K562 (cell line): ENCODE measurements at regions not wholly inside any gene's neighbourhood (a gene's known extent, or its start where the extent isn't known, plus 50 kb on each side); places are given as distances from the start of the nearest gene placed in this dataset.
A peak's percentile ranks its signal among the peaks of the same experiment; 100 is the strongest.

Source experiments
- ATAC-seq: fragments of 200-7000 bp; cut with Tn5 transposase; 3 replicates; pipeline ENCODE4 v1.9.1; 2020; ENCODE audit warnings: moderate library complexity
- BruUV-seq: library from RNA; stranded (reverse); fragments of 400-500 nt; replicated peaks from 2 replicates; lab custom pipeline; 2021; lab: Mats Ljungman, UMichigan
- CTCF ChIA-PET: fragments of 300-600 bp; formaldehyde crosslinking; extraction: SDS; loops from one replicate; lab custom pipeline; 2021; ENCODE audit warnings: low intra/inter-chr PET ratio; lab: Yijun Ruan, JAX
- POLR2A ChIA-PET: fragments of 300-600, 350-650 bp; sonication (Branson Sonifier 250); formaldehyde crosslinking; extraction: SDS; loops from one replicate; lab custom pipeline; 2021; ENCODE audit warnings: antibody characterized with exemption, inconsistent platforms; lab: Yijun Ruan, JAX
- DNase-seq, 4 experiments: peaks; one replicate each; pipeline versions ENCODE4 v3.0.0 to v3.0.0-alpha.2; 2011 to 2018; ENCODE audit warnings: low spot score in 3 of 4, mixed read lengths in 3 of 4; ENCODE audit errors: extremely low read depth in 1 of 4
- FAIRE-seq: peaks from 2 replicates; lab custom pipeline; 2011; peaks lifted over from hg19 to GRCh38; lab: Jason Lieb, UNC
- H2AFZ ChIP-seq: 2 replicates; pipeline ENCODE4 v1.6.0; 2011; ENCODE audit warnings: low read depth, low read length, control low read depth, inconsistent platforms
- H3K27ac ChIP-seq: fragments of 200-600 bp; 3 replicates; pipeline ENCODE4 v1.8.0; 2011; ENCODE audit warnings: low read depth, mild to moderate bottlenecking, control low read depth, inconsistent platforms, low read length, moderate library complexity, mixed read lengths; ENCODE audit errors: extremely low read depth
- H3K27me3 ChIP-seq, 2 experiments: fragments of 300-600 bp in 1 of 2; 2 replicates in 1 of 2; 3 replicates in 1 of 2; pipeline versions ENCODE4 v1.6.0 to v1.8.0; 2011; ENCODE audit warnings: inconsistent platforms in 2 of 2, low read length in 2 of 2, mild to moderate bottlenecking in 1 of 2, mixed read lengths in 1 of 2, moderate library complexity in 1 of 2; ENCODE audit not compliant: control insufficient read depth in 2 of 2, insufficient read depth in 2 of 2
- H3K36me3 ChIP-seq: fragments of 300-600 bp; 3 replicates; pipeline ENCODE4 v1.8.0; 2011; ENCODE audit warnings: mild to moderate bottlenecking, low read length, inconsistent platforms; ENCODE audit not compliant: control insufficient read depth, insufficient read depth
- H3K4me1 ChIP-seq, 2 experiments: fragments of 200-600 bp in 1 of 2; replicated peaks in 1 of 2; 2 replicates in 1 of 2; 3 replicates in 1 of 2; pipeline versions ENCODE4 v1.5.1 to v1.8.0; 2011; ENCODE audit warnings: inconsistent platforms in 2 of 2, low read length in 2 of 2, mild to moderate bottlenecking in 1 of 2, mixed read lengths in 1 of 2, moderate library complexity in 1 of 2; ENCODE audit not compliant: control insufficient read depth in 2 of 2, insufficient read depth in 2 of 2
- H3K4me2 ChIP-seq: 2 replicates; pipeline ENCODE4 v1.6.1; 2011; ENCODE audit warnings: low read length, control low read depth, inconsistent platforms, mixed read lengths; ENCODE audit not compliant: insufficient read depth
- H3K4me3 ChIP-seq: fragments of 200-600 bp; sonication (generic), shearing (Covaris generic); 2 replicates; pipeline ENCODE4 v1.5.1; 2016; ENCODE audit warnings: control low read depth, inconsistent platforms
- H3K79me2 ChIP-seq: fragments of 200-600 bp; 3 replicates; pipeline ENCODE4 v1.8.0; 2011; ENCODE audit warnings: low read length, inconsistent platforms; ENCODE audit not compliant: control insufficient read depth, insufficient read depth
- H3K9ac ChIP-seq, 2 experiments: 2 replicates each; pipeline versions ENCODE4 v1.6.0 to v1.6.1; 2011; ENCODE audit warnings: low read depth in 2 of 2, low read length in 2 of 2, control low read depth in 1 of 2, inconsistent platforms in 1 of 2, mild to moderate bottlenecking in 1 of 2, mixed read lengths in 1 of 2; ENCODE audit not compliant: insufficient read depth in 1 of 2
- H3K9me1 ChIP-seq: one replicate; pipeline ENCODE4 v1.6.0; 2011; ENCODE audit warnings: inconsistent platforms, mild to moderate bottlenecking, low read length, moderate library complexity; ENCODE audit not compliant: control insufficient read depth, insufficient read depth
- H3K9me3 ChIP-seq: replicated peaks from 2 replicates; pipeline ENCODE4 v1.5.1; 2011; ENCODE audit warnings: low read depth, low read length, inconsistent platforms; ENCODE audit not compliant: control insufficient read depth, insufficient read depth
- H4K20me1 ChIP-seq: replicated peaks from 2 replicates; pipeline ENCODE4 v1.6.1; 2011; ENCODE audit warnings: low read length, inconsistent platforms, mixed read lengths; ENCODE audit not compliant: control insufficient read depth, insufficient read depth
- CCAR2 ChIP-seq: fragments of 200-400 bp; formaldehyde crosslinking; IDR thresholded peaks from 2 replicates; pipeline ENCODE4 v1.6.1; 2017; ENCODE audit warnings: mild to moderate bottlenecking, low read depth, low read length
- HINFP ChIP-seq: fragments of 450-650 bp; conservative IDR thresholded peaks from 2 replicates; pipeline ENCODE4 v1.6.1; 2016; ENCODE audit warnings: missing genetic modification characterization, low read depth, mild to moderate bottlenecking, control low read depth, missing compliant biosample characterization
- SRSF3 ChIP-seq: fragments of 200-400 bp; formaldehyde crosslinking; IDR thresholded peaks from 2 replicates; pipeline ENCODE4 v1.6.1; 2016; ENCODE audit warnings: mild to moderate bottlenecking, low read length, moderate library complexity; ENCODE audit not compliant: insufficient read depth
- TEAD4 ChIP-seq, 2 experiments: sonication (generic) in 1 of 2; formaldehyde crosslinking in 1 of 2; IDR thresholded peaks; 2 replicates each; pipeline versions ENCODE4 v1.6.1 to v1.8.0; 2012 to 2022; ENCODE audit warnings: borderline replicate concordance in 1 of 2, inconsistent platforms in 1 of 2, low read length in 1 of 2, mild to moderate bottlenecking in 1 of 2, missing genetic modification reagents in 1 of 2
- ZNF316 ChIP-seq: fragments of 450-650 bp; IDR thresholded peaks from 2 replicates; pipeline ENCODE4 v1.6.1; 2016
- WGBS: fragments of 100-300 bp; shearing (Covaris generic); methylation state at CpG from one replicate; pipeline ENCODE4 v1.1.6; 2016; ENCODE audit warnings: low coverage, mixed read lengths; ENCODE audit not compliant: insufficient coverage; ENCODE audit errors: missing lambda C conversion rate; 5-methylcytosine and 5-hydroxymethylcytosine counted together
- in situ Hi-C: fragments of 300-500 bp; cut with MboI; formaldehyde crosslinking; loops from 4 replicates; pipeline ENCODE4 v1.15.0; 2018; ENCODE audit warnings: inconsistent platforms, mixed read lengths
- intact Hi-C: fragments of 100-400 bp; cut with micrococcal nuclease; formaldehyde crosslinking; loops from 2 replicates; pipeline ENCODE4 v1.14.2; 2022
- TF ChIP-seq, protein P1 (sequence below): sonication (generic); formaldehyde crosslinking; IDR thresholded peaks from 2 replicates; pipeline ENCODE4 v1.8.1; 2023; ENCODE audit warnings: mild to moderate bottlenecking, missing genetic modification reagents, moderate library complexity

GRCh38 chr14:101363261-101363555 lies 198.1 kb upstream of the DIO3 start:
- H3K9me3 ChIP-seq: no peaks in the 10 kb centered on the region
- ATAC-seq (no peak), FAIRE-seq (no peak), DNase-seq (no peak)
- 20% methylated on average over 1 of the region's 2 CpGs for WGBS
- peaks cover 25 to 30% of the 10 kb centered on the region in 2 experiments; a peak in 4 of 5 replicates for H3K4me1 ChIP-seq
- no peak overlapping the region for H2AFZ ChIP-seq
- H3K27ac ChIP-seq: no peak overlapping the region
- CTCF ChIA-PET: no interaction called here
- in situ Hi-C loops (no loop called here), intact Hi-C loops (loop anchor here (5.0 kb wide), 1 partner anchor 264 kb away; no protein-coding TSS in a partner anchor)
- H3K27me3 ChIP-seq: peaks cover 2 to 35% of the 10 kb centered on the region in 2 experiments; a peak in 4 of 5 replicates
- no peak overlapping the region for H3K4me3 ChIP-seq
- no peak overlapping the region for H3K9ac ChIP-seq
- no peaks in the 10 kb centered on the region for H4K20me1 ChIP-seq
- no TSS peak for BruUV-seq
- no peaks in the 10 kb centered on the region for H3K79me2 ChIP-seq
- H3K4me2 ChIP-seq: no peak overlapping the region
- TF ChIP-seq, protein P1, sequence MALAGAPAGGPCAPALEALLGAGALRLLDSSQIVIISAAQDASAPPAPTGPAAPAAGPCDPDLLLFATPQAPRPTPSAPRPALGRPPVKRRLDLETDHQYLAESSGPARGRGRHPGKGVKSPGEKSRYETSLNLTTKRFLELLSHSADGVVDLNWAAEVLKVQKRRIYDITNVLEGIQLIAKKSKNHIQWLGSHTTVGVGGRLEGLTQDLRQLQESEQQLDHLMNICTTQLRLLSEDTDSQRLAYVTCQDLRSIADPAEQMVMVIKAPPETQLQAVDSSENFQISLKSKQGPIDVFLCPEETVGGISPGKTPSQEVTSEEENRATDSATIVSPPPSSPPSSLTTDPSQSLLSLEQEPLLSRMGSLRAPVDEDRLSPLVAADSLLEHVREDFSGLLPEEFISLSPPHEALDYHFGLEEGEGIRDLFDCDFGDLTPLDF: no peak
- TF ChIP-seq HINFP (tag) (no peak), CCAR2 (no peak), ZNF316 (peak; percentile 28; the same call in 1 of the 2 replicates), SRSF3 (no peak), TEAD4 (IDR thresholded peaks at IDR 0.05; ENCODE audit: low read length) (no peak), TEAD4 (CRISPR knock-in tag; IDR thresholded peaks at IDR 0.05; ENCODE audit: borderline replicate concordance) (no peak)
- H3K9me1 ChIP-seq: no peaks in the 10 kb centered on the region
- no peaks in the 10 kb centered on the region for H3K36me3 ChIP-seq
- POLR2A ChIA-PET: no interaction called here
